ENCODE measurements at regions not wholly inside any gene's neighbourhood (a gene's known extent, or its start where the extent isn't known, plus 50 kb on each side); places are given as distances from the start of the nearest gene placed in this dataset.

DNA sequence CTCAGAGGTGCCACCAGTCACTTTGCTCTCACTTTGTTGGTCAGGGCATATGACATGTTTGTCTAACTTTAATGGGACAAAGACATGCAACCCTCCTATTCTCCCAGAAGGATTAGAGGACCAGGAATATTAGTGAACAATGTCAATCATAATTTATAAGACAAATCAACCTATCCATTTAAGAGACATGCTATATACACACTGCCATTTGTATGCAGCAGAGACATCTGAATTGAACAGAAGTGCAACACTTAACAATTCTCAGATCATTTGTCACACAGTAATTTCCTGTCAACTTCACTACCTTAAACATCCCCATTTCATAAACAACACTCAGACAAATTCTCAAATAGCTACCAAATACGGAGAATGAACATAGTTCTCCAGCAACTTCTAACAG is 273.6 kb upstream of the RGMB start:
- H3K27ac ChIP-seq (ENCODE audit: low read depth, low read length): no peak overlapping the region
- no peaks in the 10 kb centered on the region for H3K9me3 ChIP-seq (ENCODE audit: insufficient read depth, low read depth, low read length)
- no peak overlapping the region for H3K9ac ChIP-seq (ENCODE audit: low read depth, low read length)
- WGBS: 93% methylated on average over 1 of the region's 1 CpG
- no peaks in the 10 kb centered on the region for H3K36me3 ChIP-seq (ENCODE audit: insufficient read depth, low read length)
- no peaks in the 10 kb centered on the region for H3K27me3 ChIP-seq (ENCODE audit: insufficient read depth, low read length)
- H3K4me3 ChIP-seq (ENCODE audit: low read length): no peak overlapping the region
- peaks cover 18% of the 10 kb centered on the region for H3K4me1 ChIP-seq (ENCODE audit: insufficient read depth, low read length)

DNA sequence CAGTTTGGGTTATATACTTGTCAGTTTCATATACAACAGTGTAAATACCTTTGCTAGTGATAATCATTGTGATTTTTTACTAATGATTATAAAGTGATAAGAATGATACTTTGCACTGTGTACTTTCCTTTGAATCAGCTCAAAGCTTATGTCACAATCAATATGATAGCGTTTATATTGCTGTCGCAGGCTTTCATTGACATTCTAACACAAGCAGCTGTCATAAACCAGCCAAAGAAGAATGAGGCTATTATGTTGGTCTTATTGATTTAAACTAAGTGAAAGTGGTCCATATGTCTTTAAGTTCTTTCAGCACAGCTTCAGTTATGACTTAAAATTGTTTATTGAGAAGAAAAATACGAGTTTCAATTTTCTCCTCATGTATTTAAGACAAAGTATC is 272.7 kb upstream of the RGMB start:
- Histone ChIP-seq H3K4me3 (ENCODE audit: low read length) (no peak overlapping the region), H3K27me3 (ENCODE audit: insufficient read depth, low read length) (no peaks in the 10 kb centered on the region), H3K36me3 (ENCODE audit: insufficient read depth, low read length) (no peaks in the 10 kb centered on the region), H3K9ac (ENCODE audit: low read depth, low read length) (no peak overlapping the region), H3K27ac (ENCODE audit: low read depth, low read length) (no peak overlapping the region), H3K4me1 (ENCODE audit: insufficient read depth, low read length) (peaks cover 18% of the 10 kb centered on the region), H3K9me3 (ENCODE audit: insufficient read depth, low read depth, low read length) (no peaks in the 10 kb centered on the region)
- WGBS: 100% methylated on average over 3 of the region's 3 CpGs

DNA sequence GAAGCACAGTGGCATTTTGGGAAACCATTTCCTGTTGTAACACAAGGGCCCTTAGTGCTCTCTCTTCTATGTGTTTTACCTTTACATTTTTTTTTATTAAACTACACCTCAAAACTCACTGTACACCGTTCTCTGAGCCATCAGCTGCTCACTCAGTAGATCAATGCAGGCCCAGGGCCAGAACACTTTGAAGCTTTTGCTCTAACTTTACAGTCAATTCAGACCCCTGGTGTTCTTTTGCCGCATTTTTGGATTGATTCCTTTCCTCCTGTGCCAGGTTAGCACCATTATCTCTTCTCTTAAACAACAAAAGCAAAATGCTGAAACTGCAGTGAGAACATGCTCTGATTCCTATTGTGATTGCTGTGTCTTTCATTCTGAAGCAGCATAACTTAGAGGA is 269.8 kb upstream of the RGMB start:
- 73% methylated on average over 2 of the region's 2 CpGs for WGBS
- no peak overlapping the region for H3K9ac ChIP-seq (ENCODE audit: low read depth, low read length)

DNA sequence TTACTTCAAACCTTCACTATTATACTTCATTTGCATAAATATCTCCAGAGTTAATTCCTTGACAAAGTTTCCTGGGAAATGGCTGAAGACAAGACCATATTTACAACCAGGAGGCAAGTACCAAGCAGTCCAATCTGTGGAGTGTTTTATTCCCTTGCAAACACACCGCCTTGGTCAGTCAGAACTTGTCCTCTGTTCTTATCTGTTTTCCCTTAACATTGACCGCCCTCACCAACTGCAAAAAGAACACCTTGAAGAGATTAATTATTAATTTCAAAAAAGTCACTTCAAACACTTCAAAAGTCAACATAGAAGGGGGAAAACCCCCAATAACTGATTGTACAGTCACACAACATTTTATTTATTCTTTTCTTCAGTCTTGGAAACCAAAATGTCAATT is 269.0 kb upstream of the RGMB start:
- no peak overlapping the region for H3K27ac ChIP-seq (ENCODE audit: low read depth, low read length)
- no peaks in the 10 kb centered on the region for H3K27me3 ChIP-seq (ENCODE audit: insufficient read depth, low read length)
- H3K9ac ChIP-seq (ENCODE audit: low read depth, low read length): no peak overlapping the region
- peaks cover 9% of the 10 kb centered on the region for H3K4me1 ChIP-seq (ENCODE audit: insufficient read depth, low read length)
- no peaks in the 10 kb centered on the region for H3K9me3 ChIP-seq (ENCODE audit: insufficient read depth, low read depth, low read length)
- no peak overlapping the region for H3K4me3 ChIP-seq (ENCODE audit: low read length)
- 100% methylated on average over 2 of the region's 2 CpGs for WGBS
- H3K36me3 ChIP-seq (ENCODE audit: insufficient read depth, low read length): no peaks in the 10 kb centered on the region

More for the DNA sequence above, 269.8 kb upstream of the RGMB start:
- no peak overlapping the region for H3K27ac ChIP-seq (ENCODE audit: low read depth, low read length)
- H3K36me3 ChIP-seq (ENCODE audit: insufficient read depth, low read length): no peaks in the 10 kb centered on the region
- no peak overlapping the region for H3K4me3 ChIP-seq (ENCODE audit: low read length)
- peaks cover 9% of the 10 kb centered on the region for H3K4me1 ChIP-seq (ENCODE audit: insufficient read depth, low read length)
- H3K9me3 ChIP-seq (ENCODE audit: insufficient read depth, low read depth, low read length): no peaks in the 10 kb centered on the region
- H3K27me3 ChIP-seq (ENCODE audit: insufficient read depth, low read length): no peaks in the 10 kb centered on the region

DNA sequence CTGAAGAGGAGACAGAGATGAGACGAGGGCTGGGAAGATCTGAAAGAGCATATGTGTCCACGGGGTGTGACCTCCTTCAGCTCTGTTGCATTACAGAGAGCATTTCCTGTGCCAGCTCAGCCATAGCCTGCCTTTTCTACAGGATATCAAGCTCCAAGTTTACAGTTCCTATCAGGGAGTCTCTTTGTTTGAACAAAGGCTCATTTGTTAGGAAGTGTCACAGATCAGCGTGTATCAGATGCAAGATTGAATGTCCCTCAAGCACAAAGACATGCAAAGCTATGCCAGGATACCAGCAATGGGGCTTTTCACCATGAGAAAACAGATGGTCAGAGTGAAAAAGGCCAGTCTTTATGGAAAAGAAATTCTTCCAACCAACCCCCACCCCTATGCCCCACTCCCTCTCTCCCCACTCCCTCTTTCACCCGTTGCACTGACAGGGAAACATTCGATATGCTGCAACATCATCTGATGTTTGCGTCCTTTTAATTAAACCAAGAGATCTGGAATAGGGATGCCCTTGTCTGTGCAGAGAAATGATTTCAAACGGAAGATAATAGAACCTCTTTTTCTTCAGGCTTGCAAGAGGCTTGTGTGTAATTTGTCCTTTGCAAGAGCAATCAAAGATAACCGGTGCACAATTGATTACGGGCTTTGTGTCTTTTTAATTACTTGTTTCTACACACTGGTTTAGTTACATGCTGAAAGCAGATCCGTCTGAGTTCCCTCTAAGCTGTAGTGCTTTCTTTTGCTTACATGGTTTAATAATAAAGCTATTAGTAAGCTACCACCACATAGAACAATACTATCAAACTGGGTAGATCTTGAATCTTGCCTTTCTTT is 263.1 kb upstream of the RGMB start:
- H3K27me3 ChIP-seq (ENCODE audit: insufficient read depth, low read length): no peaks in the 10 kb centered on the region
- H3K27ac ChIP-seq (ENCODE audit: low read depth, low read length): 0 out of 2 replicates have a peak overlapping the region, but pooled peaks have one; percentile 27
- WGBS: 55% methylated on average over 8 of the region's 10 CpGs
- H3K9ac ChIP-seq (ENCODE audit: low read depth, low read length): no peak overlapping the region
- H3K36me3 ChIP-seq (ENCODE audit: insufficient read depth, low read length): no peaks in the 10 kb centered on the region
- H3K9me3 ChIP-seq (ENCODE audit: insufficient read depth, low read depth, low read length): no peaks in the 10 kb centered on the region
- no peak overlapping the region for H3K4me3 ChIP-seq (ENCODE audit: low read length)
- peaks cover 27% of the 10 kb centered on the region; the same call in 1 of the 2 replicates for H3K4me1 ChIP-seq (ENCODE audit: insufficient read depth, low read length)

DNA sequence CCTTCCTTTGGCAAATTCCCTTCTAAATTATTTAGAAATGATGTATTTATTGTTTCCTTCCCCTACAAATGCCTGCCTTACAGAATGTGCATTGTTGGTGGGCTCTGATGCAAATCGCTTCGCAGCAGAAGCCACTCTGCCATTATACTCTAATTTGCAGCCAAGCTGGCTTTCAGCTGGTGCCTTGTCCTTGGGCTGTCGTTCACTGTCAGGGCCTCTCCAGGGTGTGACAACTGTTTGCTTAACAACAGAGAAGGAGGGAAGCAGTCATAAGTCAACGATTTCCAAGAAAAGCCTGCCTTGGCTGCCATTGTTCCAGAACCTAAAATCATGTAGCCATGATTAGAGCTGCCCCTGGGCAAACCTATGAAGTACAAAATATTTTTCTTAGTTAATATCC is 260.1 kb upstream of the RGMB start:
- Histone ChIP-seq H3K27ac (ENCODE audit: low read depth, low read length) (peak overlapping the region; percentile 34; the same call in 1 of the 2 replicates), H3K4me1 (ENCODE audit: insufficient read depth, low read length) (peaks cover 31% of the 10 kb centered on the region; the same call in 1 of the 2 replicates), H3K9ac (ENCODE audit: low read depth, low read length) (no peak overlapping the region), H3K4me3 (ENCODE audit: low read length) (no peak overlapping the region), H3K36me3 (ENCODE audit: insufficient read depth, low read length) (no peaks in the 10 kb centered on the region), H3K9me3 (ENCODE audit: insufficient read depth, low read depth, low read length) (no peaks in the 10 kb centered on the region), H3K27me3 (ENCODE audit: insufficient read depth, low read length) (no peaks in the 10 kb centered on the region)
- WGBS: 8% methylated on average over 4 of the region's 4 CpGs

- H3K4me1 ChIP-seq (ENCODE audit: insufficient read depth, low read length): peaks cover 31% of the 10 kb centered on the region; the same call in 1 of the 2 replicates
- H3K9ac ChIP-seq (ENCODE audit: low read depth, low read length): no peak overlapping the region
- H3K27ac ChIP-seq (ENCODE audit: low read depth, low read length): no peak overlapping the region
- H3K9me3 ChIP-seq (ENCODE audit: insufficient read depth, low read depth, low read length): no peaks in the 10 kb centered on the region
- no peaks in the 10 kb centered on the region for H3K27me3 ChIP-seq (ENCODE audit: insufficient read depth, low read length)
- no peaks in the 10 kb centered on the region for H3K36me3 ChIP-seq (ENCODE audit: insufficient read depth, low read length)
- H3K4me3 ChIP-seq (ENCODE audit: low read length): no peak overlapping the region
- WGBS: 96% methylated on average over 3 of the region's 3 CpGs
Observed at GRCh38 chr5:98514215-98514614, 259.2 kb upstream of the RGMB start.

DNA sequence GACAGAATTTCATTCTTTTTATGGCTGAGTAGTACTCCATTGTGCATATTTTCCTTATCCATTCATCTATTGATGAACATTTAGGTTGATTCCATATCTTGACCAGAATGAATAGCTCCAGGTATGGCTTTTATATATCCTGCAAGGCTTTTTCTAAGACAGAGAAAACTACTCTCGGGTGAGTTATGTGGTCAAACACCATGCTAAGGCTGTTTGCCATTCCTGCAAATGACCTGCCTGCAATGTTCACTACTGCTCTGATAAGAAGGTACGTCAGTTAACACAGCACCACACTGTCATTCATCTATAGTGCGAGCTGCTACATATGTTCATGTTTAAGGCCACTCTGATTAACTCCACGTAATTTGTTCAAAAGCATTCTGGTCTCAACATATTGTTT is 256.8 kb upstream of the RGMB start:
- WGBS: 91% methylated on average over 4 of the region's 4 CpGs
- Histone ChIP-seq H3K36me3 (ENCODE audit: insufficient read depth, low read length) (no peaks in the 10 kb centered on the region), H3K27me3 (ENCODE audit: insufficient read depth, low read length) (no peaks in the 10 kb centered on the region), H3K9ac (ENCODE audit: low read depth, low read length) (no peak overlapping the region), H3K4me3 (ENCODE audit: low read length) (no peak overlapping the region), H3K4me1 (ENCODE audit: insufficient read depth, low read length) (peaks cover 18% of the 10 kb centered on the region; the same call in 1 of the 2 replicates), H3K27ac (ENCODE audit: low read depth, low read length) (no peak overlapping the region), H3K9me3 (ENCODE audit: insufficient read depth, low read depth, low read length) (no peaks in the 10 kb centered on the region)

- H3K4me1 ChIP-seq (ENCODE audit: insufficient read depth, low read length): peaks cover 18% of the 10 kb centered on the region; the same call in 1 of the 2 replicates
- H3K36me3 ChIP-seq (ENCODE audit: insufficient read depth, low read length): no peaks in the 10 kb centered on the region
- H3K9ac ChIP-seq (ENCODE audit: low read depth, low read length): no peak overlapping the region
- no peak overlapping the region for H3K4me3 ChIP-seq (ENCODE audit: low read length)
- no peaks in the 10 kb centered on the region for H3K27me3 ChIP-seq (ENCODE audit: insufficient read depth, low read length)
- no peaks in the 10 kb centered on the region for H3K9me3 ChIP-seq (ENCODE audit: insufficient read depth, low read depth, low read length)
- 89% methylated on average over 3 of the region's 4 CpGs for WGBS
- H3K27ac ChIP-seq (ENCODE audit: low read depth, low read length): no peak overlapping the region
Observed at GRCh38 chr5:98517560-98518366, 255.7 kb upstream of the RGMB start.

GRCh38 chr5:98518754-98519153 is 254.7 kb upstream of the RGMB start:
- Histone ChIP-seq H3K9ac (ENCODE audit: low read depth, low read length) (no peak overlapping the region), H3K4me1 (ENCODE audit: insufficient read depth, low read length) (peaks cover 9% of the 10 kb centered on the region; the same call in 1 of the 2 replicates), H3K9me3 (ENCODE audit: insufficient read depth, low read depth, low read length) (no peaks in the 10 kb centered on the region), H3K4me3 (ENCODE audit: low read length) (no peak overlapping the region), H3K36me3 (ENCODE audit: insufficient read depth, low read length) (no peaks in the 10 kb centered on the region), H3K27me3 (ENCODE audit: insufficient read depth, low read length) (no peaks in the 10 kb centered on the region), H3K27ac (ENCODE audit: low read depth, low read length) (no peak overlapping the region)
- WGBS: 85% methylated on average over 1 of the region's 1 CpG

- Histone ChIP-seq H3K9me3 (ENCODE audit: insufficient read depth, low read depth, low read length) (no peaks in the 10 kb centered on the region), H3K36me3 (ENCODE audit: insufficient read depth, low read length) (no peaks in the 10 kb centered on the region), H3K4me3 (ENCODE audit: low read length) (no peak overlapping the region), H3K27ac (ENCODE audit: low read depth, low read length) (no peak overlapping the region), H3K27me3 (ENCODE audit: insufficient read depth, low read length) (no peaks in the 10 kb centered on the region), H3K4me1 (ENCODE audit: insufficient read depth, low read length) (peaks cover 4% of the 10 kb centered on the region; the same call in 1 of the 2 replicates), H3K9ac (ENCODE audit: low read depth, low read length) (no peak overlapping the region)
- WGBS: 93% methylated on average over 4 of the region's 4 CpGs
Observed at GRCh38 chr5:98519571-98519970, 253.9 kb upstream of the RGMB start.
